ENCODE measurements at regions not wholly inside any gene's neighbourhood (a gene's known extent, or its start where the extent isn't known, plus 50 kb on each side); places are given as distances from the start of the nearest gene placed in this dataset.

DNA sequence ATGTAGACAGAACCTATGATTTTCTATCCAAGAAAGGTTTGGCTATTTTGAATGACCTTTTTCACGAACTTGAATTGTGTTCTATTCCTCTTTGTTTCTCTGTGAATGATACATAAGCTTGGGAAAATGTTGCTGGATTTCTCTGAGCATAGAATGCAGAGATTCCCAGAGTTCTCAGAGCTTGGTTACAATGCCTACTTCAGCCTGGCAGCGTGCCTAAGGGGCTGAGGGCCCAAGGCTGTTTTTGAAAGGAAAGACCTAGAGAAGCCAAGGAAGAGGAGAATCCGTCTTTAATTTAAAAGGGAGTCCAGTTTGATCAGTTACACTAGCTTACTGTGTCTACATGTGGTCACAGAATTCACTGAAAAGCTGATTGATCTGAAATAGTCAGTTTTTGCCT is 55.3 kb upstream of the CXorf51B start:
- no peak overlapping the region for H3K9ac ChIP-seq
- no peak overlapping the region for H3K27ac ChIP-seq
- no peaks in the 10 kb centered on the region; a peak in 1 of 22 replicates for H3K9me3 ChIP-seq (replicated peaks in 1 of 11)
- TF ChIP-seq Cebpa-rat (IDR thresholded peaks at IDR 0.05) = no peak
- no peaks in the 10 kb centered on the region for H3K36me3 ChIP-seq
- H3K27me3 ChIP-seq = peaks cover 83 to 98% (median 94%) of the 10 kb centered on the region in 11 experiments
- H3K4me1 ChIP-seq = no peaks in the 10 kb centered on the region
- H3K4me3 ChIP-seq = no peak overlapping the region
- no peak overlapping the region for H3K4me2 ChIP-seq
- no peaks in the 10 kb centered on the region for H4K20me1 ChIP-seq

DNA sequence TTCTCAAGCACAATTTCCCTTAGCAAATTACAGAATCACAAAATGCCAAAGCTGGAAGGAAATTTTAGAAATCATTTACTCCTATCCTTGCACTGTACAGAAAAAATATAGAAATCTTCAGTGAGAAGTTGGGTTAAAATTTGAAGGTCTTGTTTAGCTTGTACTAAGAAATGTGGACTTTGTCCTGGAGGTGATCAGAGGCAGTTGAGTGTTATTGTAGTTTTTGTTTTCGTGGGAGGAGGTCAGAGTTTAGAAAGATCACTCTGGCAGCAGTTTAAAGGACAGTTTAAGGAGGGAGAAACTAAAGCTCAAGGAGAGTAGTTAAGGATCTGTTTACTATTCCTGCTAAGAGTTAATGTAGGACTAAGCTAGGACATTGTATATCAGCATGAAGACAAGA is 54.4 kb upstream of the CXorf51B start:
- no peak for TF ChIP-seq Cebpa-rat (IDR thresholded peaks at IDR 0.05)
- Histone ChIP-seq H3K9ac (no peak overlapping the region), H3K27me3 (peaks cover 86 to 98% (median 95%) of the 10 kb centered on the region in 11 experiments), H4K20me1 (no peaks in the 10 kb centered on the region), H3K9me3 (replicated peaks in 1 of 11) (no peaks in the 10 kb centered on the region; a peak in 1 of 22 replicates), H3K36me3 (no peaks in the 10 kb centered on the region), H3K4me3 (no peak overlapping the region), H3K27ac (no peak overlapping the region), H3K4me2 (no peak overlapping the region), H3K4me1 (no peaks in the 10 kb centered on the region)
